ENCODE measurements at regions not wholly inside any gene's neighbourhood (a gene's known extent, or its start where the extent isn't known, plus 50 kb on each side); places are given as distances from the start of the nearest gene placed in this dataset.

GRCh38 chr12:4068981-4069669 lies 195.9 kb upstream of the PARP11 start:
- H3K27ac ChIP-seq (ENCODE audit: low read depth, low read length) = no peak overlapping the region
- no peak for DNase-seq
- H3K9me3 ChIP-seq (ENCODE audit: control insufficient read depth, low read length) = peaks cover 5% of the 10 kb centered on the region
- H3K4me1 ChIP-seq (ENCODE audit: control insufficient read depth, insufficient read depth, low read length) = no peaks in the 10 kb centered on the region
- Mint-ChIP-seq H3K27ac (no peak overlapping the region), H3K4me1 (peaks cover 3% of the 10 kb centered on the region), H3K27me3 (ENCODE audit: insufficient read depth) (peaks cover 7% of the 10 kb centered on the region), H3K4me3 (no peak overlapping the region), H3K9me3 (no peaks in the 10 kb centered on the region), H3K36me3 (ENCODE audit: low read depth) (no peaks in the 10 kb centered on the region)
- H3K9ac ChIP-seq (ENCODE audit: extremely low read depth, low read length, poor library complexity, severe bottlenecking) = no peak overlapping the region
- H3K36me3 ChIP-seq (ENCODE audit: control insufficient read depth, insufficient read depth, low read length) = no peaks in the 10 kb centered on the region
- TF ChIP-seq, protein P1, sequence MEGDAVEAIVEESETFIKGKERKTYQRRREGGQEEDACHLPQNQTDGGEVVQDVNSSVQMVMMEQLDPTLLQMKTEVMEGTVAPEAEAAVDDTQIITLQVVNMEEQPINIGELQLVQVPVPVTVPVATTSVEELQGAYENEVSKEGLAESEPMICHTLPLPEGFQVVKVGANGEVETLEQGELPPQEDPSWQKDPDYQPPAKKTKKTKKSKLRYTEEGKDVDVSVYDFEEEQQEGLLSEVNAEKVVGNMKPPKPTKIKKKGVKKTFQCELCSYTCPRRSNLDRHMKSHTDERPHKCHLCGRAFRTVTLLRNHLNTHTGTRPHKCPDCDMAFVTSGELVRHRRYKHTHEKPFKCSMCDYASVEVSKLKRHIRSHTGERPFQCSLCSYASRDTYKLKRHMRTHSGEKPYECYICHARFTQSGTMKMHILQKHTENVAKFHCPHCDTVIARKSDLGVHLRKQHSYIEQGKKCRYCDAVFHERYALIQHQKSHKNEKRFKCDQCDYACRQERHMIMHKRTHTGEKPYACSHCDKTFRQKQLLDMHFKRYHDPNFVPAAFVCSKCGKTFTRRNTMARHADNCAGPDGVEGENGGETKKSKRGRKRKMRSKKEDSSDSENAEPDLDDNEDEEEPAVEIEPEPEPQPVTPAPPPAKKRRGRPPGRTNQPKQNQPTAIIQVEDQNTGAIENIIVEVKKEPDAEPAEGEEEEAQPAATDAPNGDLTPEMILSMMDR (conservative IDR thresholded peaks at IDR 0.05) = no peak
- no peaks in the 10 kb centered on the region for H3K27me3 ChIP-seq (ENCODE audit: control insufficient read depth, insufficient read depth, low read length, poor library complexity, severe bottlenecking)
- WGBS, 2 experiments (ENCODE audit: insufficient coverage in 1 of 2, insufficient read length in 1 of 2) = 80 to 83% methylated on average over 1 to 2 of the region's 2 CpGs
- no peak overlapping the region for H3K4me3 ChIP-seq (ENCODE audit: low read length)

DNA sequence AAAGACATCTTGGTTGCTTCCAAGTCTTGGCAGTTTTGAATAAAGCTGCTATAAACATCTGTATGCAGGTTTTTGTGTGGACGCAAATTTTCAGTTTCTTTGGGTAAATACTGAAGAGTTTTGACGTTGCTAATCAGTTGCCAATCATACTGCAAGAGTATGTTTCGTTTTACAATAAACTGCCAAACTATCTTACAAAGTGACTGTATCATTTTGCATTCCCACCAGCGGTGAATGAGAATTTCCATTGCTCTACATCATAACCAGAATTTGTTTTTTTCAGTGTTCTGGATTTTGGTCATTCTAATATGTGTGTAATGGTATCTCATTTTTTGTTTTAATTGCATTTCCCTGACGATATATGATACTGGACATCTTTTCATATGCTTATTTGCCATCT lies 190.8 kb upstream of the PARP11 start:
- no peak overlapping the region for H3K27ac ChIP-seq (ENCODE audit: low read depth, low read length)
- H3K27me3 ChIP-seq (ENCODE audit: control insufficient read depth, insufficient read depth, low read length, poor library complexity, severe bottlenecking) = no peaks in the 10 kb centered on the region
- TF ChIP-seq, protein P1 (conservative IDR thresholded peaks at IDR 0.05) = no peak
- DNase-seq = no peak
- H3K4me1 ChIP-seq (ENCODE audit: control insufficient read depth, insufficient read depth, low read length) = no peaks in the 10 kb centered on the region
- Mint-ChIP-seq H3K9me3 (no peaks in the 10 kb centered on the region), H3K36me3 (ENCODE audit: low read depth) (no peaks in the 10 kb centered on the region), H3K27me3 (ENCODE audit: insufficient read depth) (peaks cover 7% of the 10 kb centered on the region), H3K4me3 (no peak overlapping the region), H3K27ac (no peak overlapping the region), H3K4me1 (peaks cover 9% of the 10 kb centered on the region)
- no peaks in the 10 kb centered on the region for H3K9me3 ChIP-seq (ENCODE audit: control insufficient read depth, low read length)
- no peak overlapping the region for H3K4me3 ChIP-seq (ENCODE audit: low read length)
- no peaks in the 10 kb centered on the region for H3K36me3 ChIP-seq (ENCODE audit: control insufficient read depth, insufficient read depth, low read length)
- no peak overlapping the region for H3K9ac ChIP-seq (ENCODE audit: extremely low read depth, low read length, poor library complexity, severe bottlenecking)
- WGBS, 2 experiments (ENCODE audit: insufficient coverage in 1 of 2, insufficient read length in 1 of 2) = 91 to 94% methylated on average over 4 to 5 of the region's 5 CpGs

GRCh38 chr12:4059898-4060568 lies 186.8 kb upstream of the PARP11 start:
- Mint-ChIP-seq H3K4me3 (no peak overlapping the region), H3K9me3 (no peaks in the 10 kb centered on the region), H3K27me3 (ENCODE audit: insufficient read depth) (peaks cover 4% of the 10 kb centered on the region), H3K36me3 (ENCODE audit: low read depth) (no peaks in the 10 kb centered on the region), H3K4me1 (peaks cover 16% of the 10 kb centered on the region), H3K27ac (no peak overlapping the region)
- H3K9me3 ChIP-seq (ENCODE audit: control insufficient read depth, low read length) = no peaks in the 10 kb centered on the region
- no peak overlapping the region for H3K27ac ChIP-seq (ENCODE audit: low read depth, low read length)
- H3K4me1 ChIP-seq (ENCODE audit: control insufficient read depth, insufficient read depth, low read length) = no peaks in the 10 kb centered on the region
- H3K36me3 ChIP-seq (ENCODE audit: control insufficient read depth, insufficient read depth, low read length) = no peaks in the 10 kb centered on the region
- no peak overlapping the region for H3K9ac ChIP-seq (ENCODE audit: extremely low read depth, low read length, poor library complexity, severe bottlenecking)
- DNase-seq = no peak
- TF ChIP-seq, protein P1 (conservative IDR thresholded peaks at IDR 0.05) = no peak
- no peaks in the 10 kb centered on the region for H3K27me3 ChIP-seq (ENCODE audit: control insufficient read depth, insufficient read depth, low read length, poor library complexity, severe bottlenecking)
- WGBS, 2 experiments (ENCODE audit: insufficient coverage in 1 of 2, insufficient read length in 1 of 2) = 92 to 96% methylated on average over 5 to 7 of the region's 7 CpGs
- no peak overlapping the region for H3K4me3 ChIP-seq (ENCODE audit: low read length)

All from endodermal cell (in vitro differentiated cells).